WTC11 (cell line): ENCODE measurements at regions not wholly inside any gene's neighbourhood (a gene's known extent, or its start where the extent isn't known, plus 50 kb on each side); places are given as distances from the start of the nearest gene placed in this dataset.

Experiments
- ATAC-seq: fragments of 200-7000 bp; cut with Tn5 transposase; 2 replicates; pipeline ENCODE4 v1.10.0; 2021; ENCODE audit warnings: mild to moderate bottlenecking, moderate library complexity
- CTCF ChIA-PET: fragments of 300-600 bp; sonication (Branson Sonifier 250); formaldehyde crosslinking; loops from one replicate; lab custom pipeline; 2021; ENCODE audit warnings: antibody characterized with exemption; lab: Charles Lee
- POLR2A ChIA-PET: fragments of 350-600 bp; sonication (Branson Sonifier 250); formaldehyde crosslinking; loops from one replicate; lab custom pipeline; 2021; ENCODE audit warnings: antibody characterized with exemption; lab: Charles Lee
- DNase-seq: peaks from one replicate; pipeline ENCODE4 v3.0.0; 2021; ENCODE audit warnings: low spot score
- H3K27ac Mint-ChIP-seq: 2 replicates; pipeline ENCODE4 v1.8.0; 2021; ENCODE audit warnings: mixed read lengths
- H3K27me3 Mint-ChIP-seq: 2 replicates; pipeline ENCODE4 v1.8.0; 2021; ENCODE audit warnings: low read depth, mild to moderate bottlenecking, moderate library complexity, mixed read lengths
- H3K36me3 Mint-ChIP-seq: 2 replicates; pipeline ENCODE4 v1.8.0; 2021; ENCODE audit warnings: mixed read lengths
- H3K4me1 Mint-ChIP-seq: 2 replicates; pipeline ENCODE4 v1.8.0; 2022; ENCODE audit warnings: mixed read lengths
- H3K4me3 Mint-ChIP-seq: 2 replicates; pipeline ENCODE4 v1.8.0; 2021; ENCODE audit warnings: mild to moderate bottlenecking, moderate library complexity, mixed read lengths
- H3K9me3 Mint-ChIP-seq: 2 replicates; pipeline ENCODE4 v1.8.0; 2021; ENCODE audit warnings: mixed read lengths
- CREB1 ChIP-seq: sonication (generic); formaldehyde crosslinking; IDR thresholded peaks from 2 replicates; pipeline ENCODE4 v1.8.0; 2023; ENCODE audit warnings: mild to moderate bottlenecking, missing genetic modification reagents
- ELF4 ChIP-seq: sonication (generic); formaldehyde crosslinking; IDR thresholded peaks from 2 replicates; pipeline ENCODE4 v1.8.1; 2022; ENCODE audit warnings: low read depth, mild to moderate bottlenecking, moderate library complexity, missing genetic modification reagents
- ESRRA ChIP-seq: sonication (generic); formaldehyde crosslinking; IDR thresholded peaks from 2 replicates; pipeline ENCODE4 v1.8.1; 2022; ENCODE audit warnings: mild to moderate bottlenecking, missing genetic modification reagents, borderline replicate concordance
- NFATC4 ChIP-seq: fragments of 250-450 bp; sonication (Bioruptor Pico); IDR thresholded peaks from 2 replicates; pipeline ENCODE4 v1.9.0; 2021; ENCODE audit warnings: mild to moderate bottlenecking
- PRRX2 ChIP-seq: fragments of 250-450 bp; sonication (Bioruptor Pico); IDR thresholded peaks from 2 replicates; pipeline ENCODE4 v1.8.0; 2021; ENCODE audit warnings: mild to moderate bottlenecking
- SMAD4 ChIP-seq: sonication (generic); formaldehyde crosslinking; IDR thresholded peaks from 2 replicates; pipeline ENCODE4 v1.8.0; 2022; ENCODE audit warnings: mild to moderate bottlenecking, missing genetic modification reagents
- TEAD1 ChIP-seq: sonication (generic); formaldehyde crosslinking; IDR thresholded peaks from 2 replicates; pipeline ENCODE4 v1.8.0; 2022; ENCODE audit warnings: mild to moderate bottlenecking, missing genetic modification reagents
- ZBTB21 ChIP-seq: sonication (generic); formaldehyde crosslinking; IDR thresholded peaks from 2 replicates; pipeline ENCODE4 v1.8.1; 2023; ENCODE audit warnings: mild to moderate bottlenecking, missing genetic modification reagents, borderline replicate concordance
- ZNF138 ChIP-seq: sonication (generic); formaldehyde crosslinking; conservative IDR thresholded peaks from 2 replicates; pipeline ENCODE4 v1.8.1; 2022; ENCODE audit warnings: mild to moderate bottlenecking, moderate library complexity, missing genetic modification reagents
- ZNF263 ChIP-seq: sonication (generic); formaldehyde crosslinking; IDR thresholded peaks from 2 replicates; pipeline ENCODE4 v1.8.1; 2022; ENCODE audit warnings: low read depth, mild to moderate bottlenecking, moderate library complexity, missing genetic modification reagents
- ZNF396 ChIP-seq: fragments of 250-450 bp; sonication (Bioruptor Pico); IDR thresholded peaks from 2 replicates; pipeline ENCODE4 v1.8.0; 2021; ENCODE audit warnings: mild to moderate bottlenecking, moderate library complexity, borderline replicate concordance
- TF ChIP-seq, protein P1 (sequence below): sonication (generic); formaldehyde crosslinking; IDR thresholded peaks from 2 replicates; pipeline ENCODE4 v1.8.1; 2022; ENCODE audit warnings: missing genetic modification reagents, borderline replicate concordance
- TF ChIP-seq, protein P2 (sequence below): sonication (generic); formaldehyde crosslinking; IDR thresholded peaks from 2 replicates; pipeline ENCODE4 v1.8.1; 2023; ENCODE audit warnings: mild to moderate bottlenecking, missing genetic modification reagents, borderline replicate concordance
- TF ChIP-seq, protein P3 (sequence below): sonication (generic); formaldehyde crosslinking; IDR thresholded peaks from 2 replicates; pipeline ENCODE4 v1.8.1; 2023; ENCODE audit warnings: mild to moderate bottlenecking, moderate library complexity, missing genetic modification reagents
- TF ChIP-seq, protein P4 (sequence below): sonication (generic); formaldehyde crosslinking; IDR thresholded peaks from 2 replicates; pipeline ENCODE4 v1.8.1; 2022; ENCODE audit warnings: mild to moderate bottlenecking, moderate library complexity, missing genetic modification reagents
- TF ChIP-seq, protein P5 (sequence below): fragments of 200-600 bp; IDR thresholded peaks from 2 replicates; pipeline ENCODE4 v1.8.0; 2022; ENCODE audit warnings: antibody characterized with exemption
- TF ChIP-seq, protein P6 (sequence below): sonication (generic); formaldehyde crosslinking; IDR thresholded peaks from 2 replicates; pipeline ENCODE4 v1.8.1; 2022; ENCODE audit warnings: low read depth, missing genetic modification reagents, borderline replicate concordance
- TF ChIP-seq, protein P7 (sequence below): sonication (generic); formaldehyde crosslinking; IDR thresholded peaks from 2 replicates; pipeline ENCODE4 v1.8.1; 2022; ENCODE audit warnings: mild to moderate bottlenecking, missing genetic modification reagents, moderate library complexity, borderline replicate concordance
- TF ChIP-seq, protein P8 (sequence below): fragments of 250-450 bp; sonication (Bioruptor Pico); IDR thresholded peaks from 2 replicates; pipeline ENCODE4 v2.1.2; 2022; ENCODE audit warnings: mild to moderate bottlenecking, moderate library complexity
- TF ChIP-seq, protein P9 (sequence below): sonication (generic); formaldehyde crosslinking; IDR thresholded peaks from 2 replicates; pipeline ENCODE4 v1.8.0; 2023; ENCODE audit warnings: missing genetic modification reagents

DNA sequence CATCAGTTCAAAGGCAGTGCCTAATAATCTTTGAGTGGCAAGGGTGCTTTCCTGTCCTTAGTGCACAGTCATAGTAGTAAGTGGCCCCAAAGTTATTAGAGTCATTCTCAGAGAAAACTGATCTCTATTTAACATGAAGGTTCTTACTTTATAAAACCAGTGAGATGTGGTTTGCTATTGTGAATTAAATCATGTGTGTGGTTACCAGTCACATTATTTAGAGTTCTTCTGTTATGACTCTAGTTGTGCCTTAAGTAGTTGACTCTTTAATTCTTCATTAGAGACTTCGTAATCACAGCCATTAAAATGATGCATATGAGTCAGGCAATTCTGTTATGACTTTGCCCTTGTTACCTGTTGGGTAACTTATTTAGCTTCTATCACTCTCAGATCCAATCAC is 1392.9 kb upstream of the ACVR2A start (continued):
- TF ChIP-seq, protein P1, sequence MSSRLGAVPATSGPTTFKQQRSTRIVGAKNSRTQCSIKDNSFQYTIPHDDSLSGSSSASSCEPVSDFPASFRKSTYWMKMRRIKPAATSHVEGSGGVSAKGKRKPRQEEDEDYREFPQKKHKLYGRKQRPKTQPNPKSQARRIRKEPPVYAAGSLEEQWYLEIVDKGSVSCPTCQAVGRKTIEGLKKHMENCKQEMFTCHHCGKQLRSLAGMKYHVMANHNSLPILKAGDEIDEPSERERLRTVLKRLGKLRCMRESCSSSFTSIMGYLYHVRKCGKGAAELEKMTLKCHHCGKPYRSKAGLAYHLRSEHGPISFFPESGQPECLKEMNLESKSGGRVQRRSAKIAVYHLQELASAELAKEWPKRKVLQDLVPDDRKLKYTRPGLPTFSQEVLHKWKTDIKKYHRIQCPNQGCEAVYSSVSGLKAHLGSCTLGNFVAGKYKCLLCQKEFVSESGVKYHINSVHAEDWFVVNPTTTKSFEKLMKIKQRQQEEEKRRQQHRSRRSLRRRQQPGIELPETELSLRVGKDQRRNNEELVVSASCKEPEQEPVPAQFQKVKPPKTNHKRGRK (CRISPR knock-in tag), result no peak
- TF ChIP-seq, protein P2, sequence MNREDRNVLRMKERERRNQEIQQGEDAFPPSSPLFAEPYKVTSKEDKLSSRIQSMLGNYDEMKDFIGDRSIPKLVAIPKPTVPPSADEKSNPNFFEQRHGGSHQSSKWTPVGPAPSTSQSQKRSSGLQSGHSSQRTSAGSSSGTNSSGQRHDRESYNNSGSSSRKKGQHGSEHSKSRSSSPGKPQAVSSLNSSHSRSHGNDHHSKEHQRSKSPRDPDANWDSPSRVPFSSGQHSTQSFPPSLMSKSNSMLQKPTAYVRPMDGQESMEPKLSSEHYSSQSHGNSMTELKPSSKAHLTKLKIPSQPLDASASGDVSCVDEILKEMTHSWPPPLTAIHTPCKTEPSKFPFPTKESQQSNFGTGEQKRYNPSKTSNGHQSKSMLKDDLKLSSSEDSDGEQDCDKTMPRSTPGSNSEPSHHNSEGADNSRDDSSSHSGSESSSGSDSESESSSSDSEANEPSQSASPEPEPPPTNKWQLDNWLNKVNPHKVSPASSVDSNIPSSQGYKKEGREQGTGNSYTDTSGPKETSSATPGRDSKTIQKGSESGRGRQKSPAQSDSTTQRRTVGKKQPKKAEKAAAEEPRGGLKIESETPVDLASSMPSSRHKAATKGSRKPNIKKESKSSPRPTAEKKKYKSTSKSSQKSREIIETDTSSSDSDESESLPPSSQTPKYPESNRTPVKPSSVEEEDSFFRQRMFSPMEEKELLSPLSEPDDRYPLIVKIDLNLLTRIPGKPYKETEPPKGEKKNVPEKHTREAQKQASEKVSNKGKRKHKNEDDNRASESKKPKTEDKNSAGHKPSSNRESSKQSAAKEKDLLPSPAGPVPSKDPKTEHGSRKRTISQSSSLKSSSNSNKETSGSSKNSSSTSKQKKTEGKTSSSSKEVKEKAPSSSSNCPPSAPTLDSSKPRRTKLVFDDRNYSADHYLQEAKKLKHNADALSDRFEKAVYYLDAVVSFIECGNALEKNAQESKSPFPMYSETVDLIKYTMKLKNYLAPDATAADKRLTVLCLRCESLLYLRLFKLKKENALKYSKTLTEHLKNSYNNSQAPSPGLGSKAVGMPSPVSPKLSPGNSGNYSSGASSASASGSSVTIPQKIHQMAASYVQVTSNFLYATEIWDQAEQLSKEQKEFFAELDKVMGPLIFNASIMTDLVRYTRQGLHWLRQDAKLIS (CRISPR knock-in tag), result no peak
- TF ChIP-seq, protein P3, sequence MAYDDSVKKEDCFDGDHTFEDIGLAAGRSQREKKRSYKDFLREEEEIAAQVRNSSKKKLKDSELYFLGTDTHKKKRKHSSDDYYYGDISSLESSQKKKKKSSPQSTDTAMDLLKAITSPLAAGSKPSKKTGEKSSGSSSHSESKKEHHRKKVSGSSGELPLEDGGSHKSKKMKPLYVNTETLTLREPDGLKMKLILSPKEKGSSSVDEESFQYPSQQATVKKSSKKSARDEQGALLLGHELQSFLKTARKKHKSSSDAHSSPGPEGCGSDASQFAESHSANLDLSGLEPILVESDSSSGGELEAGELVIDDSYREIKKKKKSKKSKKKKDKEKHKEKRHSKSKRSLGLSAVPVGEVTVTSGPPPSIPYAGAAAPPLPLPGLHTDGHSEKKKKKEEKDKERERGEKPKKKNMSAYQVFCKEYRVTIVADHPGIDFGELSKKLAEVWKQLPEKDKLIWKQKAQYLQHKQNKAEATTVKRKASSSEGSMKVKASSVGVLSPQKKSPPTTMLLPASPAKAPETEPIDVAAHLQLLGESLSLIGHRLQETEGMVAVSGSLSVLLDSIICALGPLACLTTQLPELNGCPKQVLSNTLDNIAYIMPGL (CRISPR knock-in tag), result no peak
- TF ChIP-seq SMAD4 (CRISPR knock-in tag), result no peak
- TF ChIP-seq, all 79 proteins: peak for 0

DNA sequence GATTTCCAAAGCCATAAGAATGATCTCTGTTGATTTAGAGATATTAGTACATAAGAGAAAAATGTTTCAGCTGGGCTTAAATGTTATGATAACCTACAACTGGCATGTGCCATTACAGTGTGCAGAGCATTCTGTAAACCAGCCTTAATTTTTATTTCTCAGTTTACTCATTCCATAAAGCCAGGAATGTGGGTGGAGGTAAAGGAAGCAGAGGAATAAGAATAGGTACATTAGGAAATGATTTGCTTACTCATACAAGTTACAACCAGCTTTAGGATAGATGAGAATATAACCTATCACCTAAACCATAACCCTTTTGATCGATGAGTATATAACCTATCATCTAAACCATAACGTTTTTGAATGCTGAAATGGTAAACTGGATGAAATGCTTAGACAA is 1394.7 kb upstream of the ACVR2A start:
- Mint-ChIP-seq H3K9me3 (peaks cover 20% of the 10 kb centered on the region), H3K4me3 (no peak overlapping the region), H3K27me3 (no peaks in the 10 kb centered on the region)
- ATAC-seq, result no peak
- TF ChIP-seq, protein P4, sequence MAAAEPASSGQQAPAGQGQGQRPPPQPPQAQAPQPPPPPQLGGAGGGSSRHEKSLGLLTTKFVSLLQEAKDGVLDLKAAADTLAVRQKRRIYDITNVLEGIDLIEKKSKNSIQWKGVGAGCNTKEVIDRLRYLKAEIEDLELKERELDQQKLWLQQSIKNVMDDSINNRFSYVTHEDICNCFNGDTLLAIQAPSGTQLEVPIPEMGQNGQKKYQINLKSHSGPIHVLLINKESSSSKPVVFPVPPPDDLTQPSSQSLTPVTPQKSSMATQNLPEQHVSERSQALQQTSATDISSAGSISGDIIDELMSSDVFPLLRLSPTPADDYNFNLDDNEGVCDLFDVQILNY (CRISPR knock-in tag), result no peak
- no peak for TF ChIP-seq PRRX2 (CRISPR knock-in tag)
- TF ChIP-seq, protein P5, sequence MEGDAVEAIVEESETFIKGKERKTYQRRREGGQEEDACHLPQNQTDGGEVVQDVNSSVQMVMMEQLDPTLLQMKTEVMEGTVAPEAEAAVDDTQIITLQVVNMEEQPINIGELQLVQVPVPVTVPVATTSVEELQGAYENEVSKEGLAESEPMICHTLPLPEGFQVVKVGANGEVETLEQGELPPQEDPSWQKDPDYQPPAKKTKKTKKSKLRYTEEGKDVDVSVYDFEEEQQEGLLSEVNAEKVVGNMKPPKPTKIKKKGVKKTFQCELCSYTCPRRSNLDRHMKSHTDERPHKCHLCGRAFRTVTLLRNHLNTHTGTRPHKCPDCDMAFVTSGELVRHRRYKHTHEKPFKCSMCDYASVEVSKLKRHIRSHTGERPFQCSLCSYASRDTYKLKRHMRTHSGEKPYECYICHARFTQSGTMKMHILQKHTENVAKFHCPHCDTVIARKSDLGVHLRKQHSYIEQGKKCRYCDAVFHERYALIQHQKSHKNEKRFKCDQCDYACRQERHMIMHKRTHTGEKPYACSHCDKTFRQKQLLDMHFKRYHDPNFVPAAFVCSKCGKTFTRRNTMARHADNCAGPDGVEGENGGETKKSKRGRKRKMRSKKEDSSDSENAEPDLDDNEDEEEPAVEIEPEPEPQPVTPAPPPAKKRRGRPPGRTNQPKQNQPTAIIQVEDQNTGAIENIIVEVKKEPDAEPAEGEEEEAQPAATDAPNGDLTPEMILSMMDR, result no peak
- TF ChIP-seq, protein P6, sequence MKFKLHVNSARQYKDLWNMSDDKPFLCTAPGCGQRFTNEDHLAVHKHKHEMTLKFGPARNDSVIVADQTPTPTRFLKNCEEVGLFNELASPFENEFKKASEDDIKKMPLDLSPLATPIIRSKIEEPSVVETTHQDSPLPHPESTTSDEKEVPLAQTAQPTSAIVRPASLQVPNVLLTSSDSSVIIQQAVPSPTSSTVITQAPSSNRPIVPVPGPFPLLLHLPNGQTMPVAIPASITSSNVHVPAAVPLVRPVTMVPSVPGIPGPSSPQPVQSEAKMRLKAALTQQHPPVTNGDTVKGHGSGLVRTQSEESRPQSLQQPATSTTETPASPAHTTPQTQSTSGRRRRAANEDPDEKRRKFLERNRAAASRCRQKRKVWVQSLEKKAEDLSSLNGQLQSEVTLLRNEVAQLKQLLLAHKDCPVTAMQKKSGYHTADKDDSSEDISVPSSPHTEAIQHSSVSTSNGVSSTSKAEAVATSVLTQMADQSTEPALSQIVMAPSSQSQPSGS (CRISPR knock-in tag), result no peak
- no peak for TF ChIP-seq ZNF396 (CRISPR knock-in tag)
- TF ChIP-seq, protein P7, sequence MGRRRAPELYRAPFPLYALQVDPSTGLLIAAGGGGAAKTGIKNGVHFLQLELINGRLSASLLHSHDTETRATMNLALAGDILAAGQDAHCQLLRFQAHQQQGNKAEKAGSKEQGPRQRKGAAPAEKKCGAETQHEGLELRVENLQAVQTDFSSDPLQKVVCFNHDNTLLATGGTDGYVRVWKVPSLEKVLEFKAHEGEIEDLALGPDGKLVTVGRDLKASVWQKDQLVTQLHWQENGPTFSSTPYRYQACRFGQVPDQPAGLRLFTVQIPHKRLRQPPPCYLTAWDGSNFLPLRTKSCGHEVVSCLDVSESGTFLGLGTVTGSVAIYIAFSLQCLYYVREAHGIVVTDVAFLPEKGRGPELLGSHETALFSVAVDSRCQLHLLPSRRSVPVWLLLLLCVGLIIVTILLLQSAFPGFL (CRISPR knock-in tag), result no peak
- TF ChIP-seq ZNF263 (CRISPR knock-in tag), result no peak
- no peak for TF ChIP-seq ELF4 (CRISPR knock-in tag)
- TF ChIP-seq ESRRA (CRISPR knock-in tag), result no peak
- no peak for TF ChIP-seq NFATC4 (CRISPR knock-in tag)
- TF ChIP-seq, protein P8, sequence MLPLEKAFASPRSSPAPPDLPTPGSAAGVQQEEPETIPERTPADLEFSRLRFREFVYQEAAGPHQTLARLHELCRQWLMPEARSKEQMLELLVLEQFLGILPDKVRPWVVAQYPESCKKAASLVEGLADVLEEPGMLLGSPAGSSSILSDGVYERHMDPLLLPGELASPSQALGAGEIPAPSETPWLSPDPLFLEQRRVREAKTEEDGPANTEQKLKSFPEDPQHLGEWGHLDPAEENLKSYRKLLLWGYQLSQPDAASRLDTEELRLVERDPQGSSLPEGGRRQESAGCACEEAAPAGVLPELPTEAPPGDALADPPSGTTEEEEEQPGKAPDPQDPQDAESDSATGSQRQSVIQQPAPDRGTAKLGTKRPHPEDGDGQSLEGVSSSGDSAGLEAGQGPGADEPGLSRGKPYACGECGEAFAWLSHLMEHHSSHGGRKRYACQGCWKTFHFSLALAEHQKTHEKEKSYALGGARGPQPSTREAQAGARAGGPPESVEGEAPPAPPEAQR (CRISPR knock-in tag), result no peak
- TF ChIP-seq CREB1, result no peak
- no peak for TF ChIP-seq ZBTB21 (CRISPR knock-in tag)
- TF ChIP-seq, protein P9, sequence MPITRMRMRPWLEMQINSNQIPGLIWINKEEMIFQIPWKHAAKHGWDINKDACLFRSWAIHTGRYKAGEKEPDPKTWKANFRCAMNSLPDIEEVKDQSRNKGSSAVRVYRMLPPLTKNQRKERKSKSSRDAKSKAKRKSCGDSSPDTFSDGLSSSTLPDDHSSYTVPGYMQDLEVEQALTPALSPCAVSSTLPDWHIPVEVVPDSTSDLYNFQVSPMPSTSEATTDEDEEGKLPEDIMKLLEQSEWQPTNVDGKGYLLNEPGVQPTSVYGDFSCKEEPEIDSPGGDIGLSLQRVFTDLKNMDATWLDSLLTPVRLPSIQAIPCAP (CRISPR knock-in tag), result no peak
- no peak for TF ChIP-seq TEAD1 (CRISPR knock-in tag)
- no peak for TF ChIP-seq ZNF138 (CRISPR knock-in tag)
- TF ChIP-seq, all 79 proteins: peak for 0
- DNase-seq, result no peak
- ChIA-PET POLR2A (no interaction called here), CTCF (no interaction called here)
- no peak overlapping the region for H3K27ac Mint-ChIP-seq
- peaks cover 7% of the 10 kb centered on the region for H3K4me1 Mint-ChIP-seq
- peaks cover 3% of the 10 kb centered on the region; the same call in 1 of the 2 replicates for H3K36me3 Mint-ChIP-seq
